ENCODE measurements at regions not wholly inside any gene's neighbourhood (a gene's known extent, or its start where the extent isn't known, plus 50 kb on each side); places are given as distances from the start of the nearest gene placed in this dataset.

DNA sequence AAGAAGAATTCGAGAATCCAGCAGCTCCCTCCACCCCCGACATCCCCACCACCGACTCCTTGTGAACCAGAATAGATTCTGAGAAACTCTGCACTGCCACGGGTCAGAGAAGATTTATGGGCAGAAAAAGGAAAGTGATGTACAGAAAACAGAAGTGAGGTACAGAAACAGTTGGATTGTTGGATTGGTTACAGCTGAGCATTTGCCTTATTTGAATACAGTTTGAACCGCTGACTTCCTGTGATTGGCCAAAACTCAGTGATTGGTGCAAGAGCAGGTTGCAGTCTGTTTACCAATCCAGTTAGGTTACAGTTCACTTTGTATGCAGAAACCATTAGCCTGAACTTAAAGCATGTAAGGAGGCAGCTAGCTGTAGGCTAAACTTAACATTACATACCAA lies 131.2 kb upstream of the HDDC2 start:
- in situ Hi-C loops (cut with MboI; ENCODE audit: low sequenced_read_pairs) (no loop called here), dilution Hi-C loops (cut with HindIII; ENCODE audit: low sequenced_read_pairs, unreplicated experiment) (no loop called here), intact Hi-C loops (cut with micrococcal nuclease) (no loop called here)
- Histone ChIP-seq H2BK5ac (ENCODE audit: low read depth, low read length, poor library complexity, severe bottlenecking) (no peak overlapping the region), H3K27me3 (ENCODE audit: control insufficient read depth, insufficient read depth, low read length) (no peaks in the 10 kb centered on the region), H3K27ac (ENCODE audit: insufficient read depth, low read length) (no peak overlapping the region), H3K9me1 (ENCODE audit: insufficient read depth, low read length) (no peaks in the 10 kb centered on the region), H3K9me3 (ENCODE audit: control insufficient read depth, insufficient read depth, low read length) (no peaks in the 10 kb centered on the region), H3K36me3 (ENCODE audit: control insufficient read depth, insufficient read depth, low read length) (no peaks in the 10 kb centered on the region), H3K79me1 (ENCODE audit: low read depth in 1 of 2, low read length in 2 of 2) (no peaks in the 10 kb centered on the region), H3K23ac (ENCODE audit: low read depth, low read length) (no peak overlapping the region), H3K18ac (ENCODE audit: low read depth, low read length) (no peak overlapping the region), H3K4me1 (ENCODE audit: control insufficient read depth, insufficient read depth, low read length) (no peaks in the 10 kb centered on the region), H4K91ac (ENCODE audit: insufficient read depth, low read depth, low read length) (no peak overlapping the region), H2AK9ac (replicated peaks; ENCODE audit: low read depth, low read length, poor library complexity) (no peak overlapping the region), H4K8ac (ENCODE audit: low read depth in 2 of 2, low read length in 2 of 2) (no peak overlapping the region), H2AFZ (replicated peaks; ENCODE audit: low read length, poor library complexity) (no peak overlapping the region), H2BK20ac (ENCODE audit: low read depth, low read length) (no peak overlapping the region), H2BK120ac (ENCODE audit: low read depth, low read length) (no peak overlapping the region), H4K20me1 (ENCODE audit: insufficient read depth, low read length) (no peaks in the 10 kb centered on the region), H3K9ac (ENCODE audit: low read depth, low read length) (no peak overlapping the region), H2BK15ac (ENCODE audit: low read depth, low read length) (no peak overlapping the region), H3K4me2 (ENCODE audit: low read depth, low read length) (no peak overlapping the region), H2AK5ac (ENCODE audit: low read depth, low read length) (no peak overlapping the region), H3K14ac (replicated peaks; ENCODE audit: low read depth, low read length) (no peak overlapping the region), H3K56ac (ENCODE audit: extremely low read depth, insufficient read depth, low read length) (no peak overlapping the region), H3K4me3 (ENCODE audit: insufficient read depth, low read depth, low read length) (no peak overlapping the region), H4K5ac (ENCODE audit: low read depth, low read length) (no peak overlapping the region), H3K4ac (ENCODE audit: low read depth, low read length) (no peak overlapping the region)
- no CpG with 5 or more reads among the region's 5 CpGs for WGBS, 2 experiments (ENCODE audit: extremely low coverage in 2 of 2, insufficient read length in 1 of 2)
- CTCF ChIA-PET: no interaction called here
- no TSS peak for BruUV-seq (replicated peaks)
- TF ChIP-seq NFE2L2 (IDR thresholded peaks at IDR 0.05; ENCODE audit: low read depth, low read length): no peak
- TF ChIP-seq RAD21 (IDR thresholded peaks at IDR 0.05; ENCODE audit: low read length): no peak
- DNase-seq (no peak), ATAC-seq (ENCODE audit: low read depth) (no peak)
- POLR2A ChIA-PET (ENCODE audit: unreplicated experiment): no interaction called here
